Mucosa of descending colon (tissue), 3 donors: ENCODE measurements at regions not wholly inside any gene's neighbourhood (a gene's known extent, or its start where the extent isn't known, plus 50 kb on each side); places are given as distances from the start of the nearest gene placed in this dataset.

Experiments
- ATAC-seq: fragments of 200-7000 bp; cut with Tn5 transposase; one replicate; pipeline ENCODE4 v1.9.1; 2020; ENCODE audit warnings: mild to moderate bottlenecking, moderate library complexity
- DNase-seq, 3 donors: peaks; one replicate each; pipeline ENCODE4 v3.0.0-alpha.2; 2020
- H3K36me3 ChIP-seq: fragments of 200-600 bp; one replicate; pipeline ENCODE4 v1.8.0; 2021; ENCODE audit warnings: low read depth, mild to moderate bottlenecking
- H3K4me1 ChIP-seq: fragments of 200-600 bp; one replicate; pipeline ENCODE4 v1.8.0; 2021; ENCODE audit warnings: low read depth, mild to moderate bottlenecking
- H3K4me3 ChIP-seq: fragments of 200-600 bp; one replicate; pipeline ENCODE4 v1.8.0; 2021; ENCODE audit warnings: mild to moderate bottlenecking
- H3K9me3 ChIP-seq: fragments of 200-600 bp; one replicate; pipeline ENCODE4 v1.8.0; 2021; ENCODE audit warnings: mild to moderate bottlenecking
- CTCF ChIP-seq: fragments of 200-600 bp; IDR thresholded peaks from one replicate; pipeline ENCODE4 v1.8.0; 2022; ENCODE audit warnings: antibody characterized with exemption, mild to moderate bottlenecking
- intact Hi-C, 2 donors: fragments of 100-400 bp; cut with DNase I in 1 of 2; cut with micrococcal nuclease in 1 of 2; formaldehyde crosslinking; loops; one replicate each; pipeline versions ENCODE4 v1.11.0 to v1.11.1; 2022; cut with DNase I, micrococcal nuclease
- donor health status: DM: no; HTN: no; CAD: no; lungs with moderate emphysema.
- donor health status: DM: no; HTN: no; CAD: no.
- donor health status: DM: no; HTN: yes; CAD: no.

- Histone ChIP-seq H3K9me3 (no peaks in the 10 kb centered on the region), H3K4me3 (no peak overlapping the region), H3K4me1 (no peaks in the 10 kb centered on the region), H3K36me3 (no peaks in the 10 kb centered on the region)
- no peak for TF ChIP-seq CTCF
- DNase-seq (no peak), ATAC-seq (peak; percentile 82)
- intact Hi-C loops, result no loop called here
Observed at GRCh38 chr13:34139660-34140227, 321.8 kb downstream of the RFC3 start.

DNA sequence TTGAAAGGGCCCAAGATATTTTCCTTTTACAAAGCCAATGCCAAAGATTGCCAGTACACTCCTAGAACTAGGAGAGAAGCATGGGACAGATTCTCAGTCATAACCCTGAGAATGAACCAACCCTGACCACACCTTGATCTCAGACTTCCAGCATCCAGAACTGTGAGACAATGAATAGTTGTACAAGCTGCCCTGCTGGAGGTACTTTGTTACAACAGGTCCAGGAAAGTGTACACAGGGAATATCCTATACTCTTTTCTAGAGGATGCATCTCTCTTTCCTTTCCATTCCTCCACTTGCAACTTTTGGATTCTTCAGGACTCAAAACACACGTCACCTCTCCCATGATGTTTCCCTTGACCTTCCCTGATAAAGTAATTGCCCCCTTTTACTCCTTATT, 325.7 kb downstream of the RFC3 start:
- Histone ChIP-seq H3K9me3 (no peaks in the 10 kb centered on the region), H3K4me1 (no peaks in the 10 kb centered on the region), H3K4me3 (no peak overlapping the region), H3K36me3 (no peaks in the 10 kb centered on the region)
- intact Hi-C loops, result no loop called here
- no peak for TF ChIP-seq CTCF
- DNase-seq, result no peak
- ATAC-seq, result no peak

DNA sequence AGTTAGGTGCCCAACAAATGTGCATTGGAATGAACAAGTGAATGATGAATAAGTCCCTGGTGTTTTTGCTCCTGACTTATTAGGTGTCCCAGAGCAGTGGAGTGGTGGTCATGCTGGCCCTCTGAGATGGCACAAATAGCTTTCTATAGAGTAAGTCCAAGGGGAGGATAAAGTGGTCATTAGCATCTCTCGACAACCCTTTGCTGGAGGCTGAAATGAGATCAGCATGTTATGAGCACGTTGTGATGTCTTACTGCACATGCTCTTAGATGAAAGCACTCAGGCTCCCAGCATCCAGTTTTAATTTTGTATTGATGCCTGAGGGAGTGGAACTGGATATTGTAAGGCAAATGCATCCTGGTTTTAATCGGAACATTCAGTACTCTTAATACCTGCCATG, 326.2 kb downstream of the RFC3 start:
- DNase-seq (no peak), ATAC-seq (no peak)
- Histone ChIP-seq H3K9me3 (no peaks in the 10 kb centered on the region), H3K36me3 (no peaks in the 10 kb centered on the region), H3K4me3 (no peak overlapping the region), H3K4me1 (no peaks in the 10 kb centered on the region)
- TF ChIP-seq CTCF, result no peak
- intact Hi-C loops, result no loop called here

DNA sequence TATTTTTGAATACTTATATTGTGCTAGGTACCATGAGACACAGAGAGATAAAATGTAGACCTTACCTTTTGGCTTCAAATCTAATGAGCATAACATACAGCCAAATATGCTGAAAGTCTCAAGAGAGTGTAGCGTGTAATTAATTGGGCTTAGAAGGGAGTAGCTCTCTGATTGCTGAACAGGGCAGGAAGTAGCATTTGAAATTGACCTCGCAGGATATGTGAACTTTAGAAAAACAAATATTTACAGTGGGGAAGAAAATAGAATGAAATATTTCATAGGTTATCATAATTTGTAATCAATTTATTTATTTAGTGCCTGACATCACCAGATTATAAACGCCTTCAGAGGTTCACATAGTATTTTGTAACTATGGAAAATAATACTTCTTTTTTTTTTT, 327.1 kb downstream of the RFC3 start:
- Histone ChIP-seq H3K4me1 (no peaks in the 10 kb centered on the region), H3K4me3 (no peak overlapping the region), H3K9me3 (no peaks in the 10 kb centered on the region), H3K36me3 (no peaks in the 10 kb centered on the region)
- ATAC-seq (peak; percentile 23), DNase-seq (no peak)
- intact Hi-C loops, result no loop called here
- TF ChIP-seq CTCF, result no peak

DNA sequence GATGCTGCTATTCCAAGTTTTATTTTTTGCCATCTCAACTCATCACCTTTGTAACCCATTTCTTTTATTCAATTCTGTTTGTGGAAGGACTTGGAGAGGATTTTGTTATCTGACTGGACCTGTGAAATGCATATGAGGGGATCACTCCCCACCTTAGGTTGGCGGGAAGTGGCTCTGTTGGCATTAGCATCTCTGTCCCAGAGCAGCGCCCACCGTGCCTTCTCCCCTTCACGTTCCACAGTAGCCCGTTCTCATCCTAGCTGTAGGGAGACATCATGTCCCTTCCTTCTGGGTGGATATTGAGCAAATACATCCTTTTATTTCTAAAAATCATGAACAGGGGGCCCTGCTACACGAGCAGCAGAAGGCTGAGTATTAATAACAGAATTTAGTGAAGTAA, 330.4 kb downstream of the RFC3 start:
- intact Hi-C loops, result no loop called here
- TF ChIP-seq CTCF, result no peak
- ATAC-seq, result no peak
- DNase-seq, result no peak
- Histone ChIP-seq H3K4me1 (peaks cover 3% of the 10 kb centered on the region), H3K4me3 (no peak overlapping the region), H3K9me3 (no peaks in the 10 kb centered on the region), H3K36me3 (no peaks in the 10 kb centered on the region)

DNA sequence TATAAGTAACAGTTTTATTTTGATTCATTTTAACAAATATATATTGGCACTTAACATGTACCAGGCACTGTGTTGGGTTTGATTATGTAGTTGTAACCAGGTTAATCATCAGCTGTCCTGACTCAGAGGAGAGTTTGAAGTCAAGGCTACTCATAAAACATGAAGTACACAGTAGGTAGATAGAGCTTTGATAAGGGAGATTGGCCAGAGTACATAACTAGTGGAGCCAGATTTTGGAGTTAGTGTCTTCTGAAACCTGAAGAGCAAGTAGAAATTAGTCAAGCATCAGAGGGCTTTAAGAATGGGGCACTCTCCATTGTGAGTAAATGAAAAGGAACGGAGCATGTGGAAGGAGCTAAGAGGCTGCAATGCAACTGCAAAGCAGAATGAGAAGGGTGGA, 333.9 kb downstream of the RFC3 start:
- peaks cover 13% of the 10 kb centered on the region for H3K4me1 ChIP-seq
- H3K36me3 ChIP-seq, result no peaks in the 10 kb centered on the region
- intact Hi-C loops, result no loop called here
- no peaks in the 10 kb centered on the region for H3K9me3 ChIP-seq
- DNase-seq (no peak), ATAC-seq (peak; percentile 79)
- no peak overlapping the region for H3K4me3 ChIP-seq
- no peak for TF ChIP-seq CTCF
